PC-9 (cell line): ENCODE measurements at regions not wholly inside any gene's neighbourhood (a gene's known extent, or its start where the extent isn't known, plus 50 kb on each side); places are given as distances from the start of the nearest gene placed in this dataset.
A peak's percentile ranks its signal among the peaks of the same experiment; 100 is the strongest.
"Not testable (repeated sequence)": the region's sequence is repeated elsewhere in the genome, so short reads cannot be mapped to it uniquely, and the experiment has no call there.

Experiments
- BruUV-seq: library from RNA; stranded (reverse); fragments of 400-500 nt; replicated peaks from 2 replicates; lab custom pipeline; 2021; lab: Mats Ljungman, UMichigan
- CTCF ChIA-PET: fragments of 300-600 bp; sonication (Branson Sonifier 250); formaldehyde crosslinking; loops from one replicate; lab custom pipeline; 2022; ENCODE audit warnings: antibody characterized with exemption; lab: Charles Lee
- POLR2A ChIA-PET: fragments of 300-600 bp; sonication (Branson Sonifier 250); formaldehyde crosslinking; loops from one replicate; lab custom pipeline; 2022; ENCODE audit warnings: antibody characterized with exemption; ENCODE audit not compliant: unreplicated experiment; lab: Charles Lee
- DNase-seq, 2 experiments: peaks; one replicate each; pipeline versions ENCODE4 v3.0.0 to v3.0.0-alpha.2; 2015 to 2022; ENCODE audit warnings: mixed read lengths in 1 of 2
- H2AFZ ChIP-seq: fragments of 200-600 bp; sonication (generic); 2 replicates; pipeline ENCODE4 v1.8.1; 2017; ENCODE audit warnings: antibody characterized with exemption
- H3F3A ChIP-seq: fragments of 200-600 bp; sonication (generic); 2 replicates; pipeline ENCODE4 v1.8.1; 2017; ENCODE audit warnings: antibody characterized with exemption, mild to moderate bottlenecking, low read depth; ENCODE audit not compliant: insufficient read depth
- H3K27ac ChIP-seq: fragments of 200-600 bp; sonication (generic); 2 replicates; pipeline ENCODE4 v1.6.1; 2016; ENCODE audit warnings: mixed run types
- H3K27me3 ChIP-seq: fragments of 200-600 bp; sonication (generic); 2 replicates; pipeline ENCODE4 v1.6.1; 2016; ENCODE audit warnings: low read depth, mixed run types; ENCODE audit not compliant: insufficient read depth
- H3K36me3 ChIP-seq: fragments of 200-600 bp; sonication (generic); 2 replicates; pipeline ENCODE4 v1.6.1; 2016; ENCODE audit warnings: low read depth, mixed run types
- H3K4me1 ChIP-seq: fragments of 200-600 bp; sonication (generic); replicated peaks from 2 replicates; pipeline ENCODE4 v1.6.1; 2016; ENCODE audit warnings: mixed run types; ENCODE audit not compliant: insufficient read depth
- H3K4me2 ChIP-seq: fragments of 200-600 bp; sonication (generic); 2 replicates; pipeline ENCODE4 v1.6.1; 2017; ENCODE audit warnings: mixed run types
- H3K4me3 ChIP-seq: fragments of 200-600 bp; sonication (generic); 2 replicates; pipeline ENCODE4 v1.6.1; 2016; ENCODE audit warnings: mixed run types
- H3K79me2 ChIP-seq: fragments of 200-600 bp; sonication (generic); 2 replicates; pipeline ENCODE4 v1.6.1; 2017; ENCODE audit warnings: low read depth, mixed run types
- H3K9me2 ChIP-seq: fragments of 200-600 bp; sonication (generic); 2 replicates; pipeline ENCODE4 v1.8.1; 2017; ENCODE audit warnings: mild to moderate bottlenecking; ENCODE audit not compliant: insufficient read depth
- H3K9me3 ChIP-seq: fragments of 200-600 bp; sonication (generic); 2 replicates; pipeline ENCODE4 v1.8.1; 2016; ENCODE audit warnings: low read depth; ENCODE audit not compliant: insufficient read depth
- H4K20me1 ChIP-seq: fragments of 200-600 bp; sonication (generic); 2 replicates; pipeline ENCODE4 v1.8.1; 2017; ENCODE audit not compliant: insufficient read depth
- intact Hi-C: fragments of 100-400 bp; cut with micrococcal nuclease; formaldehyde crosslinking; loops from one replicate; pipeline ENCODE4 v1.10.0; 2022; ENCODE audit not compliant: unreplicated experiment
- TF ChIP-seq, protein P1 (sequence below): fragments of 200-600 bp; sonication (generic); conservative IDR thresholded peaks from 2 replicates; pipeline ENCODE4 v1.6.1; 2017; ENCODE audit warnings: mixed run types, antibody characterized with exemption, mild to moderate bottlenecking, moderate library complexity

GRCh38 chr2:94586032-94586982 lies 284.9 kb upstream of the TEKT4 start:
- H3K36me3 ChIP-seq, intact Hi-C loops, H3K4me1 ChIP-seq, H3F3A ChIP-seq, H3K27me3 ChIP-seq, POLR2A ChIA-PET, H3K27ac ChIP-seq, H3K4me2 ChIP-seq, H3K9me3 ChIP-seq, CTCF ChIA-PET, H2AFZ ChIP-seq, H3K4me3 ChIP-seq, H3K9me2 ChIP-seq, H3K79me2 ChIP-seq, H4K20me1 ChIP-seq, BruUV-seq: not testable (repeated sequence)
- peak in 1 of 2 experiments; percentile 51 for DNase-seq
- TF ChIP-seq, protein P1, sequence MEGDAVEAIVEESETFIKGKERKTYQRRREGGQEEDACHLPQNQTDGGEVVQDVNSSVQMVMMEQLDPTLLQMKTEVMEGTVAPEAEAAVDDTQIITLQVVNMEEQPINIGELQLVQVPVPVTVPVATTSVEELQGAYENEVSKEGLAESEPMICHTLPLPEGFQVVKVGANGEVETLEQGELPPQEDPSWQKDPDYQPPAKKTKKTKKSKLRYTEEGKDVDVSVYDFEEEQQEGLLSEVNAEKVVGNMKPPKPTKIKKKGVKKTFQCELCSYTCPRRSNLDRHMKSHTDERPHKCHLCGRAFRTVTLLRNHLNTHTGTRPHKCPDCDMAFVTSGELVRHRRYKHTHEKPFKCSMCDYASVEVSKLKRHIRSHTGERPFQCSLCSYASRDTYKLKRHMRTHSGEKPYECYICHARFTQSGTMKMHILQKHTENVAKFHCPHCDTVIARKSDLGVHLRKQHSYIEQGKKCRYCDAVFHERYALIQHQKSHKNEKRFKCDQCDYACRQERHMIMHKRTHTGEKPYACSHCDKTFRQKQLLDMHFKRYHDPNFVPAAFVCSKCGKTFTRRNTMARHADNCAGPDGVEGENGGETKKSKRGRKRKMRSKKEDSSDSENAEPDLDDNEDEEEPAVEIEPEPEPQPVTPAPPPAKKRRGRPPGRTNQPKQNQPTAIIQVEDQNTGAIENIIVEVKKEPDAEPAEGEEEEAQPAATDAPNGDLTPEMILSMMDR = peak; percentile 82

DNA sequence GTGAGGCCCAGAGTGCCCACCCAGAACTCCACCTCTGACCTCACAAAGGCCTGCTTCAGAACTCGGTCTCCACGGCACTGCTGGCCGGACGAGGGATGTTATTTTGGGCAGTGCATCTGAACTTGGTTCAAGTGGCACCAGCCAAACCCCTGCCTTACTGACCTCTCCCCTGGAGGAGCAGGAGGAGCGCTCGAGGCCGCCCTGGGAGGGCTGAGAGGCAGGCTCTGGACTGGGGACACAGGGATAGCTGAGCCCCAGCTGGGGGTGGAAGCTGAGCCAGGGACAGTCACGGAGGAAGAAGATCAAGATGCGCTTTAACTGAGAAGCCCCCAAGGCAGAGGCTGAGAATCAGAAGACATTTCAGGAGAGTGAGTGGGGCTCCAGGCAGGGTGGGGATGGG lies 284.2 kb upstream of the TEKT4 start:
- intact Hi-C loops, H3K4me3 ChIP-seq, H3K36me3 ChIP-seq, CTCF ChIA-PET, H3K27me3 ChIP-seq, H3K79me2 ChIP-seq, H3K4me2 ChIP-seq, POLR2A ChIA-PET, H3F3A ChIP-seq, DNase-seq, H4K20me1 ChIP-seq, BruUV-seq, H2AFZ ChIP-seq, H3K9me2 ChIP-seq, H3K27ac ChIP-seq, H3K9me3 ChIP-seq, H3K4me1 ChIP-seq: not testable (repeated sequence)

DNA sequence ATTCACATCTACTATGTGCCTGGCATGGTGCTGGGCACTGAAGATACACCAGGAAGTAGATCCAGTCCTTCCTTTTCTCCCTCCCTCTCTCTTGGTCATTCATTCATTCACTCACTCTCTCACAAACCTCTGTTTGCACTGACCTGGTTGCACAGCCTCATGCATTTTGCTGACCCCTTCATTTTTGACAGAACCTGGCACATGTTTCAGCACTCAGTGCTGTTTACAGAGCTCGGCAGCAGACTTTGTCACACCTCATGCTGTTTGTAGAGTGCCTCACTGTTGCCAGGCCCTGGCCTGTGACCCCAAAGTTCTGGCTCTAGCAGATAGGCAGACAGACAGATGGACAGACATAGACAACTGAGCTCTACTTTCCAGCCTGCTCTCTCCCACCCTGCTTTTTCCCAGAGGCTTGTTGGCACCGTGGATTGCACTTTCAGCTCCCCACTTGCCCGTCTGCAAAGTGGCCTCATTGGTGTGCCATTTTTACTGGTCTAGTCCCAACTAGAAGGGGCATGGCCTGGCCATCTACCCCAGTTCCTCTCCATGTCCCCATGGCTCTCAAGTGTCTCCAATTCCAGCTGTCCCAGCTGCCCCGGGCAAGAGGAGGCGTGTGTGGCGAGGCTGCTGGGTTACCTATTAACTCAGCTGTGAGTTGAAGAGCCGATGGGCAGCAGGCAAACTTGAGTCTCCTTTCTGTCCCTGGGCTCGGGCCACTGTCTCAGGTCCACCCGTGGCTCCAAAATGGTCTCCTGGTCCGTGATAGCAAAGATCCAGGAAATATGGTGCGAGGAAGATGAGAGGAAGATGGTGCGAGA lies 277.0 kb upstream of the TEKT4 start:
- DNase-seq, BruUV-seq, H4K20me1 ChIP-seq, H3K27me3 ChIP-seq, H3K27ac ChIP-seq, H3K9me3 ChIP-seq, CTCF ChIA-PET, POLR2A ChIA-PET, H3K4me3 ChIP-seq, H3F3A ChIP-seq, H2AFZ ChIP-seq, H3K4me2 ChIP-seq, H3K79me2 ChIP-seq, intact Hi-C loops, H3K9me2 ChIP-seq, H3K36me3 ChIP-seq: not testable (repeated sequence)
- peaks cover 15% of the 10 kb centered on the region for H3K4me1 ChIP-seq

- H3K36me3 ChIP-seq, H3K4me2 ChIP-seq, H3K27ac ChIP-seq, CTCF ChIA-PET, H3K4me3 ChIP-seq, POLR2A ChIA-PET, H2AFZ ChIP-seq, H3F3A ChIP-seq, intact Hi-C loops, H3K27me3 ChIP-seq, DNase-seq, H3K9me3 ChIP-seq, H3K79me2 ChIP-seq, H4K20me1 ChIP-seq, H3K9me2 ChIP-seq, BruUV-seq: not testable (repeated sequence)
- H3K4me1 ChIP-seq = peaks cover 15% of the 10 kb centered on the region
Observed at GRCh38 chr2:94595956-94596355, 275.3 kb upstream of the TEKT4 start.

DNA sequence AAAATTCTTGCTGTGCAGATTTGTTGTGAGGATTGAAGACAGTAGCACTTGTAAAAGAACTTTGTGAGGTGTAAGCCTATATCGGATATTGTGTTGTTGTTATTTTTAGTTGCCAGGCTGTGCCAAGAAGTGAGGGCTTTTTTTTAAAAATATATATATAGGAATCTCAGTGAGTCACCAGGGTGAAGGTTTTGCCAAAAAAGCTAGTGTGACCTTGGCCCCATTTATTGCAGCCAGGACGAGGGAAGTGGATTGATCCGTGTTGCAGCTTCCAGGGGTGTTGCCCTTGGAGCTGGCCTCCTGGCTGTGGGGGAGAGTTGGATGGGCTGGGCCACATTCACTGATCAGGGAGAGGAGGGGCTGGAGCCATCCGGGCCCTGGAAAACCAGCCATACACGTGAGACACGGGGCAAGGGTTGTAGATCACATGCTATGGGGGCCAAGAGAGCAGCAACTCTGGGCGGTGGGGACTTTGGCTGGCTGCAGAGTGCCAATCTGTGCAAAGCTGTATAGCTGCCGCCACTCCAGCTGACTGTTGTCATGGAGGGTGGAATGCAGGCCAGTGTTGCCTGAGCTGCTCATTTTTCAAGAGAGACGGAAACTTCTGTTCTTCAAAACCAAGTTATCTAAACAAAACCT lies 273.0 kb upstream of the TEKT4 start:
- CTCF ChIA-PET, H3K79me2 ChIP-seq, H3K4me3 ChIP-seq, intact Hi-C loops, H3K36me3 ChIP-seq, BruUV-seq, H2AFZ ChIP-seq, H4K20me1 ChIP-seq, H3K9me3 ChIP-seq, H3F3A ChIP-seq, H3K9me2 ChIP-seq, POLR2A ChIA-PET, H3K27ac ChIP-seq, H3K27me3 ChIP-seq: not testable (repeated sequence)
- H3K4me1 ChIP-seq = peaks cover 15% of the 10 kb centered on the region
- peak in 1 of 2 experiments; percentile 73 for DNase-seq
- H3K4me2 ChIP-seq = peak overlapping the region; percentile 38

GRCh38 chr2:94600929-94601328 lies 270.3 kb upstream of the TEKT4 start:
- H3K4me3 ChIP-seq, H2AFZ ChIP-seq, BruUV-seq, H3K9me2 ChIP-seq, H4K20me1 ChIP-seq, CTCF ChIA-PET, H3K27me3 ChIP-seq, H3F3A ChIP-seq, POLR2A ChIA-PET, H3K36me3 ChIP-seq, H3K4me2 ChIP-seq, DNase-seq, H3K9me3 ChIP-seq, intact Hi-C loops, H3K79me2 ChIP-seq, H3K27ac ChIP-seq: not testable (repeated sequence)
- peaks cover 15% of the 10 kb centered on the region for H3K4me1 ChIP-seq
